ENCODE measurements at regions not wholly inside any gene's neighbourhood (a gene's known extent, or its start where the extent isn't known, plus 50 kb on each side); places are given as distances from the start of the nearest gene placed in this dataset.

DNA sequence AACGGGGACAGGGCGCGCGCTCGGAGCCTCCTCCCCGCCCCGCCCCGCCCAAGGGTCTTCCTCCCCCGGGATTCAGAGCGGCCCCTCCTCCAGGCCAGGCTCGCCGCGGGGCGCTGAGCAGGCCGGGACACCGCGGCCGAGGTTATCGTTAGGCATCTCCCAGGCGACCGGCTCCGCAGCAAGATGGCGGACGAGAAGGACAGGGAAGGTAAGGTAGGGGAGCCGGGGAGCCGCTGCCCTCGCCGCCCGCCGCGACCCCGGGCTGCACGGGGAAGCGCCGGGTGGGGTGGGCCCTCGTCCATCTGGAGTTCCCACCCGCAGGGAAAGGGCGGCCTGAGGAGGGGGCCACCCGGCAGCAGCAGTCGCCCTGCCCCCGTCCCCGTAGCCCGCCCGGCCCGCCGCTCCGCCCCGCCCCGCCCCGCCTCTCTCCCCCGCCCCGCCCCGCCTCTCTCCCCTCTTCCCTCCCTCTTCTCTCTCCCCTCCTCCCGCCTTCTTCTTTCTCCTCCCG lies 105.9 kb upstream of the HNRNPU start:
- peak in 1 of 2 donors; percentile 71 for DNase-seq
- Histone ChIP-seq H3K9me3 (no peaks in the 10 kb centered on the region), H3K4me3 (peak overlapping the region; percentile 70 to 81), H3K27ac (peak overlapping the region; percentile 99 to 100), H3K36me3 (no peaks in the 10 kb centered on the region), H3K4me1 (peaks cover 0 to 19% (median 9%) of the 10 kb centered on the region in 4 donors), H3K27me3 (no peaks in the 10 kb centered on the region)
- no peak for TF ChIP-seq CTCF (IDR thresholded peaks at IDR 0.05)
- intact Hi-C loops (cut with DNase I; ENCODE audit: low total_unique reads), result loop anchor here (1.0 to 2.0 kb wide), 3 partner anchors 106 to 317 kb away; partner anchors contain the start of genes COX20, DESI2 and HNRNPU

GRCh38 chr1:244969355-244970235 lies 105.3 kb upstream of the HNRNPU start:
- intact Hi-C loops (cut with DNase I; ENCODE audit: low total_unique reads), result loop anchor here (1.0 to 2.0 kb wide), 3 partner anchors 105 to 317 kb away; partner anchors contain the start of genes COX20, DESI2 and HNRNPU
- Histone ChIP-seq H3K9me3 (no peaks in the 10 kb centered on the region), H3K27ac (peak overlapping the region; percentile 99 to 100), H3K4me3 (peak overlapping the region; percentile 70 to 81), H3K4me1 (peaks cover 0 to 26% (median 16%) of the 10 kb centered on the region in 4 donors), H3K36me3 (no peaks in the 10 kb centered on the region), H3K27me3 (no peaks in the 10 kb centered on the region)
- TF ChIP-seq CTCF (IDR thresholded peaks at IDR 0.05), result no peak
- peak; percentile 77 to 89 for DNase-seq

DNA sequence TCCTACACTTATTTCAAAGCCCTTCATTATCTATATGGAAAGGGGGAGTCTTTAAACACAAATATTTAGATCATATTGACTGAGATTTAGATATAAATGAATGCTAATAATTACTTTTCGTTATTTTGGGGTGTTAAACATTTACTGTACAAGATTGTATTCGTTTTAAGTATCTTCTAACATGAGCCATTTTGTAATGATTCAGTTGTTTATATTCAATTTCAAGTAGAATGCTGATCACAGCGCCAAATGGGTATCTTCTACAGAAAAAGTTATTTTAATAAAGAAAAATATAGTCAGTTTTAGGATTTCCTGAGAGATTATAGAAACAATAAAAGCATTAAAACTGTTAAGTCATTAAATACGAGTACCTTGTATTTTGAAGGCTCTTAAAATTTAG lies 104.5 kb upstream of the HNRNPU start:
- Histone ChIP-seq H3K4me1 (peaks cover 0 to 33% (median 23%) of the 10 kb centered on the region in 4 donors), H3K27ac (peak overlapping the region; percentile 99 to 100), H3K4me3 (peak overlapping the region; percentile 70 to 81), H3K27me3 (no peaks in the 10 kb centered on the region), H3K36me3 (no peaks in the 10 kb centered on the region), H3K9me3 (no peaks in the 10 kb centered on the region)
- intact Hi-C loops (cut with DNase I; ENCODE audit: low total_unique reads), result no loop called here
- no peak for TF ChIP-seq CTCF (IDR thresholded peaks at IDR 0.05)
- DNase-seq, result no peak

- DNase-seq, result no peak
- TF ChIP-seq CTCF (IDR thresholded peaks at IDR 0.05), result no peak
- Histone ChIP-seq H3K36me3 (no peaks in the 10 kb centered on the region), H3K4me3 (peak overlapping the region; percentile 70 to 81), H3K4me1 (peaks cover 0 to 37% (median 27%) of the 10 kb centered on the region in 4 donors), H3K9me3 (no peaks in the 10 kb centered on the region), H3K27me3 (no peaks in the 10 kb centered on the region), H3K27ac (peak overlapping the region; percentile 99 to 100)
- intact Hi-C loops (cut with DNase I; ENCODE audit: low total_unique reads), result no loop called here
These were observed 104.1 kb upstream of the HNRNPU start for GRCh38 chr1:244968471-244968871.

GRCh38 chr1:244967159-244967558 lies 102.8 kb upstream of the HNRNPU start:
- H3K27me3 ChIP-seq, result no peaks in the 10 kb centered on the region
- H3K4me1 ChIP-seq, result peaks cover 0 to 46% (median 31%) of the 10 kb centered on the region in 4 donors
- intact Hi-C loops (cut with DNase I; ENCODE audit: low total_unique reads), result no loop called here
- TF ChIP-seq CTCF (IDR thresholded peaks at IDR 0.05), result no peak
- no peaks in the 10 kb centered on the region for H3K9me3 ChIP-seq
- DNase-seq, result no peak
- H3K36me3 ChIP-seq, result no peaks in the 10 kb centered on the region
- H3K4me3 ChIP-seq, result no peak overlapping the region
- peak overlapping the region; percentile 9 to 99 for H3K27ac ChIP-seq

All from tibial artery (tissue), 4 donors.